Mesendoderm (in vitro differentiated cells): ENCODE measurements at regions not wholly inside any gene's neighbourhood (a gene's known extent, or its start where the extent isn't known, plus 50 kb on each side); places are given as distances from the start of the nearest gene placed in this dataset.

Experiments used
- DNase-seq: peaks from one replicate; pipeline ENCODE4 v3.0.0; 2013
- H2AK5ac ChIP-seq: 2 replicates; pipeline ENCODE4 v1.6.1; 2013; ENCODE audit warnings: low read length, inconsistent platforms
- H2BK120ac ChIP-seq: 2 replicates; pipeline ENCODE4 v1.6.1; 2013; ENCODE audit warnings: low read depth, mild to moderate bottlenecking, low read length, moderate library complexity, mixed read lengths
- H2BK15ac ChIP-seq: replicated peaks from 2 replicates; pipeline ENCODE4 v1.6.1; 2013; ENCODE audit warnings: low read depth, mild to moderate bottlenecking, moderate library complexity
- H2BK5ac ChIP-seq: 2 replicates; pipeline ENCODE4 v1.6.1; 2013; ENCODE audit warnings: low read length, inconsistent platforms
- H3K18ac ChIP-seq: 2 replicates; pipeline ENCODE4 v1.6.1; 2013; ENCODE audit warnings: mild to moderate bottlenecking, low read length, mixed read lengths
- H3K23ac ChIP-seq: one replicate; pipeline ENCODE4 v1.6.1; 2013; ENCODE audit warnings: low read length
- H3K27ac ChIP-seq: 2 replicates; pipeline ENCODE4 v1.5.1; 2013; ENCODE audit warnings: low read depth, mild to moderate bottlenecking, inconsistent platforms, low read length, moderate library complexity
- H3K27me3 ChIP-seq: 2 replicates; pipeline ENCODE4 v1.6.1; 2013; ENCODE audit warnings: low read length, control low read depth, mild to moderate bottlenecking, inconsistent platforms; ENCODE audit not compliant: insufficient read depth, poor library complexity
- H3K36me3 ChIP-seq: 2 replicates; pipeline ENCODE4 v1.6.1; 2013; ENCODE audit warnings: low read length, inconsistent platforms; ENCODE audit not compliant: control insufficient read depth, insufficient read depth
- H3K4ac ChIP-seq: one replicate; pipeline ENCODE4 v1.6.1; 2013; ENCODE audit warnings: low read depth, mild to moderate bottlenecking, low read length, moderate library complexity
- H3K4me1 ChIP-seq: 2 replicates; pipeline ENCODE4 v1.6.1; 2013; ENCODE audit warnings: low read depth, low read length, inconsistent platforms; ENCODE audit not compliant: control insufficient read depth
- H3K4me2 ChIP-seq: 2 replicates; pipeline ENCODE4 v1.6.1; 2013; ENCODE audit warnings: low read length
- H3K4me3 ChIP-seq: 2 replicates; pipeline ENCODE4 v1.5.1; 2013; ENCODE audit warnings: mild to moderate bottlenecking, low read length
- H3K56ac ChIP-seq: one replicate; pipeline ENCODE4 v1.6.1; 2013; ENCODE audit warnings: low read length
- H3K79me1 ChIP-seq: 2 replicates; pipeline ENCODE4 v1.6.1; 2013; ENCODE audit warnings: low read length, inconsistent platforms
- H3K79me2 ChIP-seq: 2 replicates; pipeline ENCODE4 v1.6.1; 2013; ENCODE audit warnings: mild to moderate bottlenecking, low read length; ENCODE audit not compliant: control insufficient read depth, insufficient read depth
- H3K9ac ChIP-seq: 2 replicates; pipeline ENCODE4 v1.6.1; 2013; ENCODE audit warnings: low read length, inconsistent platforms
- H4K5ac ChIP-seq: one replicate; pipeline ENCODE4 v1.6.1; 2013; ENCODE audit warnings: low read length
- H4K8ac ChIP-seq: one replicate; pipeline ENCODE4 v1.6.1; 2013; ENCODE audit warnings: low read depth, mild to moderate bottlenecking, control low read depth, low read length, moderate library complexity
- WGBS: extraction: QIAGEN DNeasy Blood & Tissue Kit; methylation state at CpG from one replicate; pipeline ENCODE4 v1.1.7; 2013; ENCODE audit warnings: low lambda C conversion rate, missing lambda C conversion rate; ENCODE audit not compliant: insufficient coverage; ENCODE audit errors: extremely low coverage; 5-methylcytosine and 5-hydroxymethylcytosine counted together

DNA sequence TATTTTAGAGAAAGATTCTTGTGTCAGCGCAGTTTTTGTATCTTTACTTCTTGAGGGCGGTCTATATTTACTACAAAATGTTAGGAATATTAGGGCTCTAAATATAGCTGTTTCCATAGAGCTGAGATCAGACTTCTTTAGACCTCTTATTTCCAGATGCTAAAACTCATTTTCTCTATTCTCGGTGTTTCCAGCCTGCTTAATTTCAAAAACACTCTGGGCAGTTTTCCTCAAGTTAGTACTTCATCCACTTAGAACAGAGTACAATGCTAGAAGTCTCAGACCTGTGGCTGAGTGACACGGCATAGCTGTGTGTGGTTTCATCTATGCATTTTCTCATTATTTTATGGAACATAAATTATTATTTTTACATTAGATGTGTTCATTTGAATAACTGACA is 346.6 kb downstream of the PABPC4L start:
- Histone ChIP-seq H3K9ac (no peak overlapping the region), H3K56ac (no peak overlapping the region), H4K5ac (no peak overlapping the region), H3K23ac (no peak overlapping the region), H3K79me1 (no peaks in the 10 kb centered on the region), H2BK120ac (no peak overlapping the region), H3K4me1 (no peaks in the 10 kb centered on the region), H3K4me3 (no peak overlapping the region), H2BK15ac (no peak overlapping the region), H3K27ac (no peak overlapping the region), H2BK5ac (no peak overlapping the region), H3K4me2 (no peak overlapping the region), H3K27me3 (no peaks in the 10 kb centered on the region), H4K8ac (no peak overlapping the region), H3K79me2 (no peaks in the 10 kb centered on the region), H2AK5ac (no peak overlapping the region), H3K4ac (no peak overlapping the region), H3K36me3 (no peaks in the 10 kb centered on the region), H3K18ac (no peak overlapping the region)
- no peak for DNase-seq
- WGBS: no CpG with 5 or more reads among the region's 4 CpGs

DNA sequence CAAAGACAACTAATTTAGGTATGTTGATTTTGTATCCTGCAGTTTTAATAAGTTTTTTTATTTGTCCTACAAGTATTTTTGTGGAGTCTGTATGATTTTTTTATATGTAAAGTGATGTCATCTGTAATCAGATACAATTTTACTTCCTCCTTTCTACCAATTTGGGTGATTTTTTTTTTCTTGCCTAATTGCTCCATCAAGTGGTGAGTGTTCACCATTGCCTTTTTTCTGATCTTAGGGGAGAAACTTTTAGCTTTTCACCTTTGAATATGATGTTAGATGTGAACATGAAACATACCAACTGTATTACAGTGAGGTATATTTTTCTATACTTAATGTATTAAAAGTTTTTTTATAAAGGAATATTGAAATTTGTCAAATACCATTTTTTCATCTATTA is 362.3 kb downstream of the PABPC4L start:
- Histone ChIP-seq H3K23ac (no peak overlapping the region), H2BK5ac (no peak overlapping the region), H3K79me1 (no peaks in the 10 kb centered on the region), H3K4me1 (no peaks in the 10 kb centered on the region), H3K18ac (no peak overlapping the region), H4K5ac (no peak overlapping the region), H3K9ac (no peak overlapping the region), H4K8ac (no peak overlapping the region), H2AK5ac (no peak overlapping the region), H3K27ac (no peak overlapping the region), H3K36me3 (no peaks in the 10 kb centered on the region), H2BK120ac (no peak overlapping the region), H3K4me2 (no peak overlapping the region), H3K56ac (no peak overlapping the region), H3K27me3 (no peaks in the 10 kb centered on the region), H3K4me3 (no peak overlapping the region), H3K4ac (no peak overlapping the region), H2BK15ac (no peak overlapping the region), H3K79me2 (no peaks in the 10 kb centered on the region)
- peak; percentile 48 for DNase-seq

DNA sequence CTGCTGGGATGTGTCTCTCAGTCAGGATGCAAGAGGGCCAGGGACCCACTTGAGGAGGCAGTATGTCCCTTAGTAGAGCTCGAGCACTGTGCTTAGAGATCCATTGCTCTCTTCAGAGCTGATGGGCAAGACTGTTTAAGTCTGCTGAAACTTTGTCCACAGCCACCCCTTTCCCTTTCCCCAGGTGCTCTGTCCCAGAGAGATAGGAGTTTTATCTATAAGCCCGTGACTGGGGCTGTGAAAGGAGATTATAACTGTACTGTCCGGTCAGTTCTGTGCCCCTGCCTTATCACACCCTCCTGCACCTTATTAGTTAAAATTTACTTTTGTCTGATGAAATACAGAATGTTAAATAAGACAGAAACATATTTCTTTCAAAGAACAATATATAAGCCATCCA is 378.4 kb downstream of the PABPC4L start:
- H2BK120ac ChIP-seq: no peak overlapping the region
- H3K18ac ChIP-seq: no peak overlapping the region
- no peak overlapping the region for H3K4me3 ChIP-seq
- H4K8ac ChIP-seq: no peak overlapping the region
- H3K4me2 ChIP-seq: no peak overlapping the region
- H3K4ac ChIP-seq: no peak overlapping the region
- H4K5ac ChIP-seq: no peak overlapping the region
- H3K79me2 ChIP-seq: no peaks in the 10 kb centered on the region
- no peak for DNase-seq
- no peak overlapping the region for H3K23ac ChIP-seq
- no CpG with 5 or more reads among the region's 3 CpGs for WGBS
- no peaks in the 10 kb centered on the region for H3K27me3 ChIP-seq
- H2AK5ac ChIP-seq: no peak overlapping the region
- no peak overlapping the region for H3K56ac ChIP-seq
- H2BK5ac ChIP-seq: no peak overlapping the region
- no peak overlapping the region for H3K27ac ChIP-seq
- no peak overlapping the region for H2BK15ac ChIP-seq
- H3K9ac ChIP-seq: no peak overlapping the region
- no peaks in the 10 kb centered on the region for H3K36me3 ChIP-seq
- no peaks in the 10 kb centered on the region for H3K79me1 ChIP-seq
- no peaks in the 10 kb centered on the region for H3K4me1 ChIP-seq

DNA sequence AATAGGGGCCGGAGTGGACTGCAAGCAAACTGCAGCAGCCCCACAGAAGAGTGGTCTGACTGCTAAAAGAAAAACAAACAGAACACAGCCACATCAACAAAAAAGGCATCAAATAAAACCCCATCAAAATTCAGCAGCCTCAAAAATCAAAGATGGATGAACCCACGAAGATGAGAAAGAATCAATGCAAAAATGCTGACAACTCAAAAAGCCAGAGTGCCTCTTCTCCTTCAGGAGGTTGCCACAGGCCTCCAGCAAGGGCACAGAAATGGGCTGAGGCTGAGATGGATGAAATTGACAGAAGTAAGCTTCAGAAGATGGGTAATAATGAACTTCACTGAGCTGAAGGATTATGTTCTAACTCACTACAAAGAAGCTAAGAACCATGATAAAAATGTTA is 388.6 kb downstream of the PABPC4L start:
- Histone ChIP-seq H3K18ac (no peak overlapping the region), H3K79me2 (no peaks in the 10 kb centered on the region), H3K36me3 (no peaks in the 10 kb centered on the region), H3K79me1 (no peaks in the 10 kb centered on the region), H2BK120ac (no peak overlapping the region), H3K9ac (no peak overlapping the region), H3K23ac (no peak overlapping the region), H4K8ac (no peak overlapping the region), H3K4ac (no peak overlapping the region), H2BK5ac (no peak overlapping the region), H2AK5ac (no peak overlapping the region), H2BK15ac (no peak overlapping the region), H3K56ac (no peak overlapping the region), H3K4me3 (no peak overlapping the region), H4K5ac (no peak overlapping the region), H3K27ac (no peak overlapping the region), H3K27me3 (no peaks in the 10 kb centered on the region), H3K4me1 (no peaks in the 10 kb centered on the region), H3K4me2 (no peak overlapping the region)
- no peak for DNase-seq
- no CpG with 5 or more reads among the region's 2 CpGs for WGBS

DNA sequence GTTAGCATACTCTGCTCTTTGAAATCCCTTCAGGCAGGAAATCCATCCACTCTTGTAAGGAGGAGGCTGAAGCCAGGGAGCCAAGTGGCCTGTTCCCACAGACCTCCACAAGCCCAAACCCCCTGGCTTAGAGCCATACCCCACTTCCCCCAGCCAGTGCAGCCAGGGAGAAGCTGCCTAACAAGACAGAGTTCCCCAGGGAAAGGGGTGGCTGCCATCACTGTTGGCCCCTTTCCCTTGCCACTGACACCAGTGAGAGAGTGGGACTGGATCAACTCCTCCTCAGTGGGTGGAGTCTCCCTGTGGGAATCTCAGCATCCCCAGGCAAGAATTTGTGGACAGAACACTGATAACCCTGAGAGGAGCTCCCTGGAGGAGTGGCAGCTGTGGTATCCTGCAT is 389.4 kb downstream of the PABPC4L start:
- H3K18ac ChIP-seq: no peak overlapping the region
- H3K4ac ChIP-seq: no peak overlapping the region
- H3K79me2 ChIP-seq: no peaks in the 10 kb centered on the region
- H3K4me1 ChIP-seq: no peaks in the 10 kb centered on the region
- H2BK5ac ChIP-seq: no peak overlapping the region
- DNase-seq: no peak
- no peak overlapping the region for H2BK120ac ChIP-seq
- H3K27ac ChIP-seq: no peak overlapping the region
- H3K56ac ChIP-seq: no peak overlapping the region
- H4K5ac ChIP-seq: no peak overlapping the region
- H3K79me1 ChIP-seq: no peaks in the 10 kb centered on the region
- H2AK5ac ChIP-seq: no peak overlapping the region
- no peak overlapping the region for H3K23ac ChIP-seq
- no peak overlapping the region for H3K4me2 ChIP-seq
- H3K9ac ChIP-seq: no peak overlapping the region
- H3K27me3 ChIP-seq: no peaks in the 10 kb centered on the region
- no peak overlapping the region for H3K4me3 ChIP-seq
- no peak overlapping the region for H4K8ac ChIP-seq
- H2BK15ac ChIP-seq: no peak overlapping the region
- H3K36me3 ChIP-seq: no peaks in the 10 kb centered on the region

DNA sequence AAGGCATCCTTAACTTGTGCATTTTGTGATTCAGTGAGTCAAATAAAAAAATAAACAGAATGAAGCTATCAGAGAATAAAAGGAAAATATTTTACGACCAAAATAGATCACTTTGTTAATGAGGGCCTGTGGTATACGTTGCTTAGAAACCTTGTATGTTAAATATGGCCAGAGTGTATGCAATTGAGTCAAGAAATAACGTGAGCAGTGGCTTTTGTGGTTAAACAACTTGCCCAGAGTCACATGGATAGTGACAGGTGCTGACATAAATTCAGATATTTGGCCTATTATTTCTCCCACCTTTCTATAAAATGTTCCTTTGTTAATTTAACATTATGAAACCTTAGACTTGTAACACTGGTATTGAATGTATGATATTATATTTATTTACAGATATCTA is 393.4 kb downstream of the PABPC4L start:
- Histone ChIP-seq H2BK15ac (no peak overlapping the region), H3K27me3 (no peaks in the 10 kb centered on the region), H4K5ac (no peak overlapping the region), H3K4me3 (no peak overlapping the region), H3K23ac (no peak overlapping the region), H4K8ac (no peak overlapping the region), H3K4ac (no peak overlapping the region), H2AK5ac (no peak overlapping the region), H2BK5ac (no peak overlapping the region), H3K36me3 (no peaks in the 10 kb centered on the region), H3K56ac (no peak overlapping the region), H3K4me1 (no peaks in the 10 kb centered on the region), H3K4me2 (no peak overlapping the region), H3K9ac (no peak overlapping the region), H3K27ac (no peak overlapping the region), H3K79me2 (no peaks in the 10 kb centered on the region), H2BK120ac (no peak overlapping the region), H3K18ac (no peak overlapping the region), H3K79me1 (no peaks in the 10 kb centered on the region)
- no CpG with 5 or more reads among the region's 3 CpGs for WGBS
- DNase-seq: no peak
